AG04449 (cell line): ENCODE measurements at regions not wholly inside any gene's neighbourhood (a gene's known extent, or its start where the extent isn't known, plus 50 kb on each side); places are given as distances from the start of the nearest gene placed in this dataset.

ENCODE experiments used
- CTCF ChIA-PET: fragments of 350-600 bp; formaldehyde crosslinking; extraction: SDS; loops from one replicate; lab custom pipeline; 2021; ENCODE audit warnings: antibody characterized with exemption; lab: Yijun Ruan, JAX
- POLR2A ChIA-PET: fragments of 400-600, 350-600 bp; formaldehyde crosslinking; extraction: SDS; loops from one replicate; lab custom pipeline; 2020; ENCODE audit warnings: antibody characterized with exemption, inconsistent platforms; lab: Yijun Ruan, JAX
- DNase-seq: peaks from one replicate; pipeline ENCODE4 v3.0.0-alpha.2; 2010; ENCODE audit warnings: low read depth, low spot score
- H3K4me3 ChIP-seq: 2 replicates; pipeline ENCODE4 v1.5.1; 2011; ENCODE audit warnings: low read depth, mild to moderate bottlenecking, control low read depth, low read length
- TF ChIP-seq, protein P1 (sequence below): IDR thresholded peaks from one replicate; pipeline ENCODE4 v1.5.1; 2011; ENCODE audit warnings: mild to moderate bottlenecking, moderate library complexity, low read length, control low read depth, inconsistent platforms; ENCODE audit not compliant: insufficient read depth; ENCODE audit errors: missing control alignments

DNA sequence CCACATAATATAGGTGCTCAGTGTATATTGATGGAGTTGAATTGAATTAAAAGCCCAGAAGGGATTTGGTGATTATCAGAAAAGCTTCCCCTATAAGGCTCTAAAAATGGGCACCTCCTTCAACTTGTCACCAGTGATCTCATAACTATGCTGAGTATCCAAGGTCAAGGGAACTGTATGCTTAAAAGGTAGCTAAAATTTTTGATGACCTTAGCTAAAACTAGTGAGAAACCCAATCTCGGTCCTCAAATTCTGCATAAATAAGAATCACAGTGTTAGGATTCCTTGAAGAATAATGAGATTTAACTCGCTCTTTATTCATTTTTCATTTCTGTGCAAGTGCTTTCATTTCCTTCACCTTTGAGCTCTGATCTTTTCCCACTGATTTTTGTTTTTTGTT lies 87.7 kb upstream of the AP1S2 start:
- H3K4me3 ChIP-seq = no peak overlapping the region
- no peak for DNase-seq
- TF ChIP-seq, protein P1, sequence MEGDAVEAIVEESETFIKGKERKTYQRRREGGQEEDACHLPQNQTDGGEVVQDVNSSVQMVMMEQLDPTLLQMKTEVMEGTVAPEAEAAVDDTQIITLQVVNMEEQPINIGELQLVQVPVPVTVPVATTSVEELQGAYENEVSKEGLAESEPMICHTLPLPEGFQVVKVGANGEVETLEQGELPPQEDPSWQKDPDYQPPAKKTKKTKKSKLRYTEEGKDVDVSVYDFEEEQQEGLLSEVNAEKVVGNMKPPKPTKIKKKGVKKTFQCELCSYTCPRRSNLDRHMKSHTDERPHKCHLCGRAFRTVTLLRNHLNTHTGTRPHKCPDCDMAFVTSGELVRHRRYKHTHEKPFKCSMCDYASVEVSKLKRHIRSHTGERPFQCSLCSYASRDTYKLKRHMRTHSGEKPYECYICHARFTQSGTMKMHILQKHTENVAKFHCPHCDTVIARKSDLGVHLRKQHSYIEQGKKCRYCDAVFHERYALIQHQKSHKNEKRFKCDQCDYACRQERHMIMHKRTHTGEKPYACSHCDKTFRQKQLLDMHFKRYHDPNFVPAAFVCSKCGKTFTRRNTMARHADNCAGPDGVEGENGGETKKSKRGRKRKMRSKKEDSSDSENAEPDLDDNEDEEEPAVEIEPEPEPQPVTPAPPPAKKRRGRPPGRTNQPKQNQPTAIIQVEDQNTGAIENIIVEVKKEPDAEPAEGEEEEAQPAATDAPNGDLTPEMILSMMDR = no peak
- ChIA-PET POLR2A (no interaction called here), CTCF (interaction anchor here (3.4 kb wide), 1 partner anchor 12 kb away, joined by 13 read pairs; no protein-coding TSS in a partner anchor)

DNA sequence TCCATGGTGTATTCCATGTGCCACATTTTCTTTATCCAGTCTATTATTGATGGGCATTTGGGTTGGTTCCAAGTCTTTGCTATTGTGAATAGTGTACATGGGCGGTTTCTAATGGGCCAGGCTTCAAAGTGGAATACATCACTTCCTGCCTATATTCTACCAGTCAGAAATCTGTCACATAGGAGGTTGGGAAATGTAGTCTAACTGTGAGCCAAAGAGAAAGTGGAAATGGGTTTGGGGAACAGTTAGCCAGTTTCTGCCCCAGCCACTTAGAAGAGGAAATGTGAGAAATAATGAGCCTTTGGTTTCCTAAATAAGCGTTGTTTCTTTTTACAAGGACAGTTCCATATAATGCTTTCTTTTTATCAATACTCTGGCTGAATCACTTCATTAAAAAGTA lies 85.1 kb upstream of the AP1S2 start:
- DNase-seq = no peak
- POLR2A ChIA-PET = no interaction called here
- TF ChIP-seq, protein P1 = no peak
- CTCF ChIA-PET = no interaction called here
- H3K4me3 ChIP-seq = no peak overlapping the region

DNA sequence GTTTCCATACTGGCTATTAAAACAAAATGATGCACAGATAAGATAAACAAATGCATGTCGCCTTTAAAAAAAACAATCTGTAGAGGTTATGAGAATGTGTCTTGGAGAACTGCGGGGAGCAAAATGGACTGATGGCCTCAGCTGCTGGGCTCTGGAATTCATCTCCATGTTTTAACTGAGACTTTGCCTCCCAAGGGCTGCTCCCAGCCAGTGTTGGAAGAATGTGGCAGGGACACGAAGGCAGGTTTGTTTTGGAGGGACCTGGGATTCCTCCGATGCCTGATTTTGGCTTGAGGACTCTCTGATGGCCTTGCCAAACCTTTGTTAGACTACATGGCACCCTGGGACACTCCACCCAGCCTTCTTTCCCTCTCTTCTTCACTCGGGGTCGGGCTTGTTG lies 83.5 kb upstream of the AP1S2 start:
- no peak for DNase-seq
- H3K4me3 ChIP-seq = no peak overlapping the region
- TF ChIP-seq, protein P1 = no peak
- ChIA-PET POLR2A (no interaction called here), CTCF (no interaction called here)

DNA sequence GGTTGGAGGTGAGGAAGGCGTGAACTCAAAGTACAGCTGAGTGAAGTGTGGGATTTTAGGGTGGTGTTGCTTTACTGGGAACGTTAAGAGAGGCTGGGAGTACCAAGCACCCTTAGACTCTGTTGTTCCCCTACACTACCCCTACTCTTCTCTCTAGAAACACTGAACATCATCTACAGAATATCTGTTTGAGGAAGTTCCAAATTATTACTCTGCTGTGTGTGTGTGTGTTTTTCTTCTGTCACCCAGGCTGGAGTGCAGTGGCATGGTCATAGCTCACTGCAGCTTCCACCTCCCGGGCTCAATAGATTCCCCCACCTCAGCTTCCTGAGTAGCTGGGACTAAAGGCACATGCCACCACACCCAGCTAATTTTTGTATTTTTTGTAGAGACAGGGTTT lies 76.7 kb upstream of the AP1S2 start:
- ChIA-PET POLR2A (no interaction called here), CTCF (interaction anchor here (1.0 to 3.5 kb wide), 7 partner anchors 11 to 765 kb away, joined by 3 to 14 read pairs (median 6); partner anchors contain the start of gene GRPR)
- DNase-seq = no peak
- TF ChIP-seq, protein P1 = no peak
- H3K4me3 ChIP-seq = no peak overlapping the region

DNA sequence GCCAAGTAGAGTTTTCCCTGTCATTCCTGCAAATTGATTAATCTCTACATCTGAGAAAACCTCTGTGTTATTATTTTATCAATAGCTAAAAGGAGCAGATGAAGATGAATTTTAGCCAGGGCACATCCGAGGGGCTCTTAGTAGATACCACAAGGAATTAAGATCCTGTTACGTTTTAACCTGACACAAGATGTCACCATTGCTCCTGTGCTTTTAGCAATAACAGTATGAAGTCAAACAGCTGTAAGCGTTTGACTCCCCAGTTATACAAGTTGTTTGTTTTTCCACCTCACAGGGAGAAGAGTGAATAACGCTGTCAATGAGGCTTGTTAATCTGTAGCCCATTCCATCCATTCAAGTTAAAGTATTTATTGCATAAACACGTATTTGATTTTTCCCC lies 76.0 kb upstream of the AP1S2 start:
- CTCF ChIA-PET = interaction anchor here (0.8 to 3.5 kb wide), 13 partner anchors 12 to 766 kb away, joined by 3 to 14 read pairs (median 5); partner anchors contain the start of gene GRPR
- no peak overlapping the region for H3K4me3 ChIP-seq
- POLR2A ChIA-PET = interaction anchor here (0.7 kb wide), 1 partner anchor 233 kb away, joined by 3 read pairs; no protein-coding TSS in a partner anchor
- DNase-seq = no peak
- TF ChIP-seq, protein P1 = peak; percentile 17

DNA sequence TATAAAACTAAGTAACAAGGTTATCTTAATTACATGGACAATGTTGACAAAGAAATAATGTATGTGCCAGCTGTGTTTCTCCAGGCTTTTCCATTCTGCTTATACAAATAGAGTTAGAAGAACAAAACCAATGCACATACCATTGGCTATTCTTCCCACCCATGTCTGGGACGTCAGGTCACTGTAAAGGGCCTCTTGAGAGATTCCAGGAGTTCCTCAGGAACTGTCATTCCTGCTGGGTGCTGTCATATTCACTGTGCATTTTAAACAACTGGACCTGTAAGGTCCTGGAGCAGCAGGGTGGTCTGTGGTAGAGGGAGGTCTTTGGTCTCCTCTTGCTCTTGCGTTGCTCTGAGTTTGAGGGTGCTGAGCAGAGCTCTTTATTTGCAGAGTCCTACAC lies 74.6 kb upstream of the AP1S2 start:
- H3K4me3 ChIP-seq = no peak overlapping the region
- POLR2A ChIA-PET = no interaction called here
- TF ChIP-seq, protein P1 = no peak
- no peak for DNase-seq
- CTCF ChIA-PET = interaction anchor here (1.4 to 3.5 kb wide), 2 partner anchors 13 to 745 kb away, joined by 4 to 13 read pairs; no protein-coding TSS in a partner anchor
